WTC11 (cell line): ENCODE measurements at regions not wholly inside any gene's neighbourhood (a gene's known extent, or its start where the extent isn't known, plus 50 kb on each side); places are given as distances from the start of the nearest gene placed in this dataset.

Source experiments
- ATAC-seq: fragments of 200-7000 bp; cut with Tn5 transposase; 2 replicates; pipeline ENCODE4 v1.10.0; 2021; ENCODE audit warnings: mild to moderate bottlenecking, moderate library complexity
- CTCF ChIA-PET: fragments of 300-600 bp; sonication (Branson Sonifier 250); formaldehyde crosslinking; loops from one replicate; lab custom pipeline; 2021; ENCODE audit warnings: antibody characterized with exemption; lab: Charles Lee
- POLR2A ChIA-PET: fragments of 350-600 bp; sonication (Branson Sonifier 250); formaldehyde crosslinking; loops from one replicate; lab custom pipeline; 2021; ENCODE audit warnings: antibody characterized with exemption; lab: Charles Lee
- DNase-seq: peaks from one replicate; pipeline ENCODE4 v3.0.0; 2021; ENCODE audit warnings: low spot score
- H3K27ac Mint-ChIP-seq: 2 replicates; pipeline ENCODE4 v1.8.0; 2021; ENCODE audit warnings: mixed read lengths
- H3K27me3 Mint-ChIP-seq: 2 replicates; pipeline ENCODE4 v1.8.0; 2021; ENCODE audit warnings: low read depth, mild to moderate bottlenecking, moderate library complexity, mixed read lengths
- H3K36me3 Mint-ChIP-seq: 2 replicates; pipeline ENCODE4 v1.8.0; 2021; ENCODE audit warnings: mixed read lengths
- H3K4me1 Mint-ChIP-seq: 2 replicates; pipeline ENCODE4 v1.8.0; 2022; ENCODE audit warnings: mixed read lengths
- H3K4me3 Mint-ChIP-seq: 2 replicates; pipeline ENCODE4 v1.8.0; 2021; ENCODE audit warnings: mild to moderate bottlenecking, moderate library complexity, mixed read lengths
- H3K9me3 Mint-ChIP-seq: 2 replicates; pipeline ENCODE4 v1.8.0; 2021; ENCODE audit warnings: mixed read lengths
- EMX1 ChIP-seq: fragments of 250-450 bp; sonication (Bioruptor Pico); IDR thresholded peaks from 2 replicates; pipeline ENCODE4 v1.8.0; 2021; ENCODE audit warnings: mild to moderate bottlenecking
- ETV6 ChIP-seq: sonication (generic); formaldehyde crosslinking; IDR thresholded peaks from 2 replicates; pipeline ENCODE4 v1.8.1; 2022; ENCODE audit warnings: mild to moderate bottlenecking, missing genetic modification reagents
- FOXK1 ChIP-seq: sonication (generic); formaldehyde crosslinking; IDR thresholded peaks from 2 replicates; pipeline ENCODE4 v1.8.0; 2022; ENCODE audit warnings: mild to moderate bottlenecking, moderate library complexity, missing genetic modification reagents
- GABPB1 ChIP-seq: sonication (generic); formaldehyde crosslinking; IDR thresholded peaks from 2 replicates; pipeline ENCODE4 v1.8.1; 2023; ENCODE audit warnings: mild to moderate bottlenecking, missing genetic modification reagents
- IRF2 ChIP-seq: sonication (generic); formaldehyde crosslinking; IDR thresholded peaks from 2 replicates; pipeline ENCODE4 v1.8.0; 2022; ENCODE audit warnings: low read depth, missing genetic modification reagents, borderline replicate concordance
- JUN ChIP-seq: sonication (generic); formaldehyde crosslinking; IDR thresholded peaks from 2 replicates; pipeline ENCODE4 v1.8.0; 2023; ENCODE audit warnings: mild to moderate bottlenecking, missing genetic modification reagents
- KAT7 ChIP-seq: sonication (generic); formaldehyde crosslinking; IDR thresholded peaks from 2 replicates; pipeline ENCODE4 v1.8.1; 2023; ENCODE audit warnings: missing genetic modification reagents, mild to moderate bottlenecking, borderline replicate concordance
- MLX ChIP-seq: sonication (generic); formaldehyde crosslinking; IDR thresholded peaks from 2 replicates; pipeline ENCODE4 v1.8.1; 2023; ENCODE audit warnings: mild to moderate bottlenecking, missing genetic modification reagents, moderate library complexity
- SMAD4 ChIP-seq: sonication (generic); formaldehyde crosslinking; IDR thresholded peaks from 2 replicates; pipeline ENCODE4 v1.8.0; 2022; ENCODE audit warnings: mild to moderate bottlenecking, missing genetic modification reagents
- STAT6 ChIP-seq: sonication (generic); formaldehyde crosslinking; conservative IDR thresholded peaks from 2 replicates; pipeline ENCODE4 v1.8.1; 2023; ENCODE audit warnings: mild to moderate bottlenecking, low read depth, missing genetic modification reagents, moderate library complexity
- TCF7 ChIP-seq: sonication (generic); formaldehyde crosslinking; IDR thresholded peaks from 2 replicates; pipeline ENCODE4 v1.8.0; 2022; ENCODE audit warnings: mild to moderate bottlenecking, low read depth, missing genetic modification reagents, moderate library complexity
- ZNF423 ChIP-seq: fragments of 250-450 bp; sonication (Bioruptor Pico); IDR thresholded peaks from 2 replicates; pipeline ENCODE4 v2.1.2; 2022; ENCODE audit warnings: mild to moderate bottlenecking, moderate library complexity
- TF ChIP-seq, protein P1 (sequence below): sonication (generic); formaldehyde crosslinking; IDR thresholded peaks from 2 replicates; pipeline ENCODE4 v1.8.1; 2022; ENCODE audit warnings: low read depth, missing genetic modification reagents, borderline replicate concordance
- TF ChIP-seq, protein P2 (sequence below): fragments of 250-450 bp; sonication (Bioruptor Pico); IDR thresholded peaks from 2 replicates; pipeline ENCODE4 v1.9.0; 2021; ENCODE audit warnings: mild to moderate bottlenecking
- TF ChIP-seq, protein P3 (sequence below): fragments of 200-600 bp; IDR thresholded peaks from 2 replicates; pipeline ENCODE4 v1.8.0; 2022; ENCODE audit warnings: antibody characterized with exemption

GRCh38 chr15:70493787-70494516 is 269.4 kb downstream of the UACA start:
- POLR2A ChIA-PET: no interaction called here
- ATAC-seq (no peak), DNase-seq (no peak)
- no peaks in the 10 kb centered on the region for H3K27me3 Mint-ChIP-seq
- CTCF ChIA-PET: no interaction called here
- H3K4me1 Mint-ChIP-seq: peaks cover 5% of the 10 kb centered on the region
- TF ChIP-seq FOXK1 (CRISPR knock-in tag) (no peak), ETV6 (CRISPR knock-in tag) (no peak), SMAD4 (CRISPR knock-in tag) (no peak)
- TF ChIP-seq, protein P1, sequence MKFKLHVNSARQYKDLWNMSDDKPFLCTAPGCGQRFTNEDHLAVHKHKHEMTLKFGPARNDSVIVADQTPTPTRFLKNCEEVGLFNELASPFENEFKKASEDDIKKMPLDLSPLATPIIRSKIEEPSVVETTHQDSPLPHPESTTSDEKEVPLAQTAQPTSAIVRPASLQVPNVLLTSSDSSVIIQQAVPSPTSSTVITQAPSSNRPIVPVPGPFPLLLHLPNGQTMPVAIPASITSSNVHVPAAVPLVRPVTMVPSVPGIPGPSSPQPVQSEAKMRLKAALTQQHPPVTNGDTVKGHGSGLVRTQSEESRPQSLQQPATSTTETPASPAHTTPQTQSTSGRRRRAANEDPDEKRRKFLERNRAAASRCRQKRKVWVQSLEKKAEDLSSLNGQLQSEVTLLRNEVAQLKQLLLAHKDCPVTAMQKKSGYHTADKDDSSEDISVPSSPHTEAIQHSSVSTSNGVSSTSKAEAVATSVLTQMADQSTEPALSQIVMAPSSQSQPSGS: no peak
- TF ChIP-seq, protein P2, sequence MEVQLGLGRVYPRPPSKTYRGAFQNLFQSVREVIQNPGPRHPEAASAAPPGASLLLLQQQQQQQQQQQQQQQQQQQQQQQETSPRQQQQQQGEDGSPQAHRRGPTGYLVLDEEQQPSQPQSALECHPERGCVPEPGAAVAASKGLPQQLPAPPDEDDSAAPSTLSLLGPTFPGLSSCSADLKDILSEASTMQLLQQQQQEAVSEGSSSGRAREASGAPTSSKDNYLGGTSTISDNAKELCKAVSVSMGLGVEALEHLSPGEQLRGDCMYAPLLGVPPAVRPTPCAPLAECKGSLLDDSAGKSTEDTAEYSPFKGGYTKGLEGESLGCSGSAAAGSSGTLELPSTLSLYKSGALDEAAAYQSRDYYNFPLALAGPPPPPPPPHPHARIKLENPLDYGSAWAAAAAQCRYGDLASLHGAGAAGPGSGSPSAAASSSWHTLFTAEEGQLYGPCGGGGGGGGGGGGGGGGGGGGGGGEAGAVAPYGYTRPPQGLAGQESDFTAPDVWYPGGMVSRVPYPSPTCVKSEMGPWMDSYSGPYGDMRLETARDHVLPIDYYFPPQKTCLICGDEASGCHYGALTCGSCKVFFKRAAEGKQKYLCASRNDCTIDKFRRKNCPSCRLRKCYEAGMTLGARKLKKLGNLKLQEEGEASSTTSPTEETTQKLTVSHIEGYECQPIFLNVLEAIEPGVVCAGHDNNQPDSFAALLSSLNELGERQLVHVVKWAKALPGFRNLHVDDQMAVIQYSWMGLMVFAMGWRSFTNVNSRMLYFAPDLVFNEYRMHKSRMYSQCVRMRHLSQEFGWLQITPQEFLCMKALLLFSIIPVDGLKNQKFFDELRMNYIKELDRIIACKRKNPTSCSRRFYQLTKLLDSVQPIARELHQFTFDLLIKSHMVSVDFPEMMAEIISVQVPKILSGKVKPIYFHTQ (CRISPR knock-in tag): no peak
- H3K9me3 Mint-ChIP-seq: no peaks in the 10 kb centered on the region
- H3K4me3 Mint-ChIP-seq: no peak overlapping the region
- H3K36me3 Mint-ChIP-seq: no peaks in the 10 kb centered on the region
- H3K27ac Mint-ChIP-seq: no peak overlapping the region

- H3K4me1 Mint-ChIP-seq: peaks cover 5% of the 10 kb centered on the region
- H3K9me3 Mint-ChIP-seq: no peaks in the 10 kb centered on the region
- no peak for DNase-seq
- CTCF ChIA-PET: no interaction called here
- TF ChIP-seq EMX1 (CRISPR knock-in tag) (no peak), MLX (CRISPR knock-in tag) (no peak)
- H3K27ac Mint-ChIP-seq: no peak overlapping the region
- H3K4me3 Mint-ChIP-seq: no peak overlapping the region
- POLR2A ChIA-PET: no interaction called here
- no peaks in the 10 kb centered on the region for H3K36me3 Mint-ChIP-seq
- no peaks in the 10 kb centered on the region for H3K27me3 Mint-ChIP-seq
- ATAC-seq: no peak
Measured at GRCh38 chr15:70493376-70493775, 270.0 kb downstream of the UACA start.

- no peak overlapping the region for H3K4me3 Mint-ChIP-seq
- ChIA-PET POLR2A (no interaction called here), CTCF (no interaction called here)
- no peaks in the 10 kb centered on the region for H3K27me3 Mint-ChIP-seq
- ATAC-seq: no peak
- no peaks in the 10 kb centered on the region for H3K36me3 Mint-ChIP-seq
- no peak for DNase-seq
- TF ChIP-seq JUN (CRISPR knock-in tag) (no peak), KAT7 (no peak), STAT6 (CRISPR knock-in tag) (no peak), ZNF423 (no peak), GABPB1 (no peak), EMX1 (CRISPR knock-in tag) (no peak), TCF7 (CRISPR knock-in tag) (no peak), IRF2 (CRISPR knock-in tag) (no peak)
- TF ChIP-seq, protein P3, sequence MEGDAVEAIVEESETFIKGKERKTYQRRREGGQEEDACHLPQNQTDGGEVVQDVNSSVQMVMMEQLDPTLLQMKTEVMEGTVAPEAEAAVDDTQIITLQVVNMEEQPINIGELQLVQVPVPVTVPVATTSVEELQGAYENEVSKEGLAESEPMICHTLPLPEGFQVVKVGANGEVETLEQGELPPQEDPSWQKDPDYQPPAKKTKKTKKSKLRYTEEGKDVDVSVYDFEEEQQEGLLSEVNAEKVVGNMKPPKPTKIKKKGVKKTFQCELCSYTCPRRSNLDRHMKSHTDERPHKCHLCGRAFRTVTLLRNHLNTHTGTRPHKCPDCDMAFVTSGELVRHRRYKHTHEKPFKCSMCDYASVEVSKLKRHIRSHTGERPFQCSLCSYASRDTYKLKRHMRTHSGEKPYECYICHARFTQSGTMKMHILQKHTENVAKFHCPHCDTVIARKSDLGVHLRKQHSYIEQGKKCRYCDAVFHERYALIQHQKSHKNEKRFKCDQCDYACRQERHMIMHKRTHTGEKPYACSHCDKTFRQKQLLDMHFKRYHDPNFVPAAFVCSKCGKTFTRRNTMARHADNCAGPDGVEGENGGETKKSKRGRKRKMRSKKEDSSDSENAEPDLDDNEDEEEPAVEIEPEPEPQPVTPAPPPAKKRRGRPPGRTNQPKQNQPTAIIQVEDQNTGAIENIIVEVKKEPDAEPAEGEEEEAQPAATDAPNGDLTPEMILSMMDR: no peak
- H3K9me3 Mint-ChIP-seq: no peaks in the 10 kb centered on the region
- no peak overlapping the region for H3K27ac Mint-ChIP-seq
- peaks cover 5% of the 10 kb centered on the region for H3K4me1 Mint-ChIP-seq
Measured at GRCh38 chr15:70492240-70493177, 270.8 kb downstream of the UACA start.
